Activated B cell treated with CpG ODN at 0.5 μM for 24 hours (primary cell): ENCODE measurements at regions not wholly inside any gene's neighbourhood (a gene's known extent, or its start where the extent isn't known, plus 50 kb on each side); places are given as distances from the start of the nearest gene placed in this dataset.

Experiments
- ATAC-seq: fragments of 200-7000 bp; cut with Tn5 transposase; one replicate; pipeline ENCODE4 v1.10.0; 2021; ENCODE audit warnings: low read depth, mild to moderate bottlenecking, moderate library complexity
- CTCF ChIA-PET: fragments of 350-600 bp; sonication (Branson Sonifier 250); formaldehyde crosslinking; loops from one replicate; lab custom pipeline; 2021; ENCODE audit warnings: antibody characterized with exemption; lab: Charles Lee
- POLR2A ChIA-PET: fragments of 350-600 bp; sonication (Branson Sonifier 250); formaldehyde crosslinking; loops from one replicate; lab custom pipeline; 2021; ENCODE audit warnings: antibody characterized with exemption; lab: Charles Lee
- DNase-seq: peaks from one replicate; pipeline ENCODE4 v3.0.0; 2022
- H3K27ac Mint-ChIP-seq: one replicate; pipeline ENCODE4 v1.8.0; 2020; ENCODE audit warnings: mixed read lengths
- H3K27me3 Mint-ChIP-seq: one replicate; pipeline ENCODE4 v1.8.0; 2021; ENCODE audit warnings: mixed read lengths
- H3K36me3 Mint-ChIP-seq: one replicate; pipeline ENCODE4 v1.8.0; 2021; ENCODE audit warnings: low read depth, mixed read lengths
- H3K4me1 Mint-ChIP-seq: one replicate; pipeline ENCODE4 v1.8.0; 2021; ENCODE audit warnings: mixed read lengths
- H3K4me3 Mint-ChIP-seq: one replicate; pipeline ENCODE4 v1.8.0; 2020; ENCODE audit warnings: mild to moderate bottlenecking, mixed read lengths
- H3K9me3 Mint-ChIP-seq: one replicate; pipeline ENCODE4 v1.8.0; 2020; ENCODE audit warnings: mixed read lengths
- CTCF ChIP-seq: fragments of 200-600 bp; IDR thresholded peaks from one replicate; pipeline ENCODE4 v1.8.0; 2022; ENCODE audit warnings: antibody characterized with exemption, mild to moderate bottlenecking
- intact Hi-C: fragments of 100-400 bp; cut with micrococcal nuclease; formaldehyde crosslinking; loops from one replicate; pipeline ENCODE4 v1.15.1; 2024

GRCh38 chr2:226515344-226516055 is 284.1 kb downstream of the IRS1 start:
- POLR2A ChIA-PET, result no interaction called here
- ATAC-seq, result no peak
- Mint-ChIP-seq H3K27ac (no peak overlapping the region), H3K4me1 (no peaks in the 10 kb centered on the region), H3K4me3 (no peak overlapping the region), H3K9me3 (peaks cover 2% of the 10 kb centered on the region), H3K27me3 (no peaks in the 10 kb centered on the region), H3K36me3 (no peaks in the 10 kb centered on the region)
- intact Hi-C loops, result no loop called here
- CTCF ChIA-PET, result no interaction called here
- DNase-seq, result no peak
- no peak for TF ChIP-seq CTCF

- Mint-ChIP-seq H3K36me3 (no peaks in the 10 kb centered on the region), H3K27ac (no peak overlapping the region), H3K9me3 (peaks cover 2% of the 10 kb centered on the region), H3K4me1 (no peaks in the 10 kb centered on the region), H3K27me3 (no peaks in the 10 kb centered on the region), H3K4me3 (no peak overlapping the region)
- ATAC-seq (no peak), DNase-seq (no peak)
- POLR2A ChIA-PET, result no interaction called here
- intact Hi-C loops, result no loop called here
- CTCF ChIA-PET, result no interaction called here
- no peak for TF ChIP-seq CTCF
Measured at GRCh38 chr2:226514895-226515294, 284.7 kb downstream of the IRS1 start.

GRCh38 chr2:226511311-226511710 is 288.3 kb downstream of the IRS1 start:
- no peaks in the 10 kb centered on the region for H3K36me3 Mint-ChIP-seq
- no peak for TF ChIP-seq CTCF
- no peak for DNase-seq
- H3K4me1 Mint-ChIP-seq, result no peaks in the 10 kb centered on the region
- intact Hi-C loops, result no loop called here
- H3K27me3 Mint-ChIP-seq, result peaks cover 2% of the 10 kb centered on the region
- no peak for ATAC-seq
- no peak overlapping the region for H3K27ac Mint-ChIP-seq
- ChIA-PET CTCF (no interaction called here), POLR2A (no interaction called here)
- no peak overlapping the region for H3K4me3 Mint-ChIP-seq
- no peaks in the 10 kb centered on the region for H3K9me3 Mint-ChIP-seq

GRCh38 chr2:226508683-226509082 is 290.9 kb downstream of the IRS1 start:
- ChIA-PET POLR2A (no interaction called here), CTCF (no interaction called here)
- peaks cover 2% of the 10 kb centered on the region for H3K27me3 Mint-ChIP-seq
- H3K4me1 Mint-ChIP-seq, result no peaks in the 10 kb centered on the region
- DNase-seq, result no peak
- H3K4me3 Mint-ChIP-seq, result no peak overlapping the region
- ATAC-seq, result no peak
- H3K27ac Mint-ChIP-seq, result no peak overlapping the region
- no peak for TF ChIP-seq CTCF
- H3K9me3 Mint-ChIP-seq, result peaks cover 2% of the 10 kb centered on the region
- intact Hi-C loops, result no loop called here
- no peaks in the 10 kb centered on the region for H3K36me3 Mint-ChIP-seq

- TF ChIP-seq CTCF, result no peak
- no peaks in the 10 kb centered on the region for H3K36me3 Mint-ChIP-seq
- no peak overlapping the region for H3K4me3 Mint-ChIP-seq
- DNase-seq (no peak), ATAC-seq (no peak)
- no peak overlapping the region for H3K27ac Mint-ChIP-seq
- CTCF ChIA-PET, result no interaction called here
- H3K27me3 Mint-ChIP-seq, result peaks cover 2% of the 10 kb centered on the region
- H3K9me3 Mint-ChIP-seq, result peaks cover 3% of the 10 kb centered on the region
- POLR2A ChIA-PET, result no interaction called here
- intact Hi-C loops, result no loop called here
- no peaks in the 10 kb centered on the region for H3K4me1 Mint-ChIP-seq
Measured at GRCh38 chr2:226508005-226508404, 291.6 kb downstream of the IRS1 start.
